ENCODE measurements at regions not wholly inside any gene's neighbourhood (a gene's known extent, or its start where the extent isn't known, plus 50 kb on each side); places are given as distances from the start of the nearest gene placed in this dataset.

DNA sequence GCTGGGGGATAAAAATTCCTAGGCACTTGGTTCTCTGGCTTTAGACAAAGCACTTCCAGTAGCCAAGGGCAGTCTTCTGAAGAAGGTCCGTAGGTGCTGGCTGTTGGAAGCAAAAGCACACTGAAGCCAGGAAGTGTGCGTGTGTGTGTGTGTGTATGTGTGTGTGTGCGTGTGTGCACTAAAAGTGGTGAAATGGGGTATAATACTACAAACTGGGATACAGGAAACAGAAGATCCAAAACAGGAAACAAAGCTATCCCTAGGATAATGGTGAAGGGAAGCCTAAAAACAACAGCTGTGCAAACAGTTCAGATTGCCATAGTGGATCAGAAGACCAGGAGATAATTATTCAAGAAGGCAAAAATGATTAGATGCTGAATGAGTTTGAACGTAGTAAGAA, 103.4 kb downstream of the IL20RB start:
- Histone ChIP-seq H3K36me3 (replicated peaks in 1 of 2; ENCODE audit: control insufficient read depth in 1 of 2, insufficient read depth in 2 of 2, low read length in 2 of 2) (no peaks in the 10 kb centered on the region), H3K9ac (ENCODE audit: insufficient read depth, low read length, poor library complexity, severe bottlenecking) (no peak overlapping the region), H3K79me2 (ENCODE audit: insufficient read depth, low read length) (no peaks in the 10 kb centered on the region), H2AFZ (ENCODE audit: insufficient read depth, low read depth, low read length, poor library complexity, severe bottlenecking) (no peak overlapping the region), H3K27me3 (ENCODE audit: control insufficient read depth in 2 of 2, insufficient read depth in 2 of 2, low read length in 2 of 2) (peaks cover 0 to 2% of the 10 kb centered on the region in 2 donors), H3K4me2 (replicated peaks; ENCODE audit: extremely low read depth, low read length, poor library complexity, severe bottlenecking) (no peak overlapping the region), H3K4me3 (replicated peaks in 1 of 3; ENCODE audit: low read depth in 2 of 3, low read length in 3 of 3) (no peak overlapping the region), H3K4me1 (ENCODE audit: control insufficient read depth in 1 of 2, insufficient read depth in 2 of 2, low read length in 2 of 2) (no peaks in the 10 kb centered on the region), H3K27ac (ENCODE audit: low read depth in 1 of 2, low read length in 2 of 2) (no peak overlapping the region), H4K20me1 (ENCODE audit: insufficient read depth, low read length) (no peaks in the 10 kb centered on the region), H3K9me3 (replicated peaks in 1 of 2; ENCODE audit: control insufficient read depth in 1 of 2, insufficient read depth in 1 of 2, low read length in 2 of 2) (no peaks in the 10 kb centered on the region)
- no peak for DNase-seq
- Mint-ChIP-seq H3K9me3 (peaks cover 0 to 1% (median 0%) of the 10 kb centered on the region in 7 donors), H3K4me1 (peaks cover 2% of the 10 kb centered on the region), H3K4me3 (no peak overlapping the region), H3K36me3 (no peaks in the 10 kb centered on the region), H3K27ac (no peak overlapping the region), H3K27me3 (ENCODE audit: low read depth in 3 of 3) (peaks cover 0 to 6% (median 3%) of the 10 kb centered on the region in 3 donors)
- TF ChIP-seq, protein P1, sequence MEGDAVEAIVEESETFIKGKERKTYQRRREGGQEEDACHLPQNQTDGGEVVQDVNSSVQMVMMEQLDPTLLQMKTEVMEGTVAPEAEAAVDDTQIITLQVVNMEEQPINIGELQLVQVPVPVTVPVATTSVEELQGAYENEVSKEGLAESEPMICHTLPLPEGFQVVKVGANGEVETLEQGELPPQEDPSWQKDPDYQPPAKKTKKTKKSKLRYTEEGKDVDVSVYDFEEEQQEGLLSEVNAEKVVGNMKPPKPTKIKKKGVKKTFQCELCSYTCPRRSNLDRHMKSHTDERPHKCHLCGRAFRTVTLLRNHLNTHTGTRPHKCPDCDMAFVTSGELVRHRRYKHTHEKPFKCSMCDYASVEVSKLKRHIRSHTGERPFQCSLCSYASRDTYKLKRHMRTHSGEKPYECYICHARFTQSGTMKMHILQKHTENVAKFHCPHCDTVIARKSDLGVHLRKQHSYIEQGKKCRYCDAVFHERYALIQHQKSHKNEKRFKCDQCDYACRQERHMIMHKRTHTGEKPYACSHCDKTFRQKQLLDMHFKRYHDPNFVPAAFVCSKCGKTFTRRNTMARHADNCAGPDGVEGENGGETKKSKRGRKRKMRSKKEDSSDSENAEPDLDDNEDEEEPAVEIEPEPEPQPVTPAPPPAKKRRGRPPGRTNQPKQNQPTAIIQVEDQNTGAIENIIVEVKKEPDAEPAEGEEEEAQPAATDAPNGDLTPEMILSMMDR (IDR thresholded peaks at IDR 0.05) = no peak
- WGBS (ENCODE audit: insufficient coverage) = 86% methylated on average over 4 of the region's 4 CpGs
- intact Hi-C loops (cut with micrococcal nuclease) = no loop called here

- Histone ChIP-seq H4K20me1 (ENCODE audit: insufficient read depth, low read length) (no peaks in the 10 kb centered on the region), H3K36me3 (replicated peaks in 1 of 2; ENCODE audit: control insufficient read depth in 1 of 2, insufficient read depth in 2 of 2, low read length in 2 of 2) (no peaks in the 10 kb centered on the region), H3K27me3 (ENCODE audit: control insufficient read depth in 2 of 2, insufficient read depth in 2 of 2, low read length in 2 of 2) (peaks cover 0 to 2% of the 10 kb centered on the region in 2 donors), H3K4me1 (ENCODE audit: control insufficient read depth in 1 of 2, insufficient read depth in 2 of 2, low read length in 2 of 2) (no peaks in the 10 kb centered on the region), H3K9ac (ENCODE audit: insufficient read depth, low read length, poor library complexity, severe bottlenecking) (no peak overlapping the region), H2AFZ (ENCODE audit: insufficient read depth, low read depth, low read length, poor library complexity, severe bottlenecking) (no peak overlapping the region), H3K4me3 (replicated peaks in 1 of 3; ENCODE audit: low read depth in 2 of 3, low read length in 3 of 3) (no peak overlapping the region), H3K4me2 (replicated peaks; ENCODE audit: extremely low read depth, low read length, poor library complexity, severe bottlenecking) (no peak overlapping the region), H3K9me3 (replicated peaks in 1 of 2; ENCODE audit: control insufficient read depth in 1 of 2, insufficient read depth in 1 of 2, low read length in 2 of 2) (no peaks in the 10 kb centered on the region), H3K27ac (ENCODE audit: low read depth in 1 of 2, low read length in 2 of 2) (no peak overlapping the region), H3K79me2 (ENCODE audit: insufficient read depth, low read length) (no peaks in the 10 kb centered on the region)
- Mint-ChIP-seq H3K27me3 (ENCODE audit: low read depth in 3 of 3) (peaks cover 0 to 6% (median 3%) of the 10 kb centered on the region in 3 donors), H3K4me3 (no peak overlapping the region), H3K27ac (no peak overlapping the region), H3K4me1 (peaks cover 2% of the 10 kb centered on the region), H3K36me3 (no peaks in the 10 kb centered on the region), H3K9me3 (peaks cover 0 to 1% (median 0%) of the 10 kb centered on the region in 7 donors)
- TF ChIP-seq, protein P1 (IDR thresholded peaks at IDR 0.05) = no peak
- 86% methylated on average over 1 of the region's 2 CpGs for WGBS (ENCODE audit: insufficient coverage)
- no peak for DNase-seq
- intact Hi-C loops (cut with micrococcal nuclease) = no loop called here
Observed at GRCh38 chr3:137062250-137062649, 104.5 kb downstream of the IL20RB start.

Measured in CD14-positive monocyte (primary cell).